Stimulated activated CD8-positive, alpha-beta memory T cell treated with anti-CD3 and anti-CD28 coated beads, Interleukin-12 subunit alpha, Interleukin-12 subunit beta, amount 100 ng/mL, for 4 hours (primary cell): ENCODE measurements at regions not wholly inside any gene's neighbourhood (a gene's known extent, or its start where the extent isn't known, plus 50 kb on each side); places are given as distances from the start of the nearest gene placed in this dataset.

Source experiments
- DNase-seq: peaks from one replicate; pipeline ENCODE4 v3.0.0-alpha.2; 2020; ENCODE audit warnings: low read depth

GRCh38 chr2:190809139-190809764 lies 71.4 kb upstream of the GLS start:
- no peak for DNase-seq

- no peak for DNase-seq
Measured at GRCh38 chr2:190809876-190810525, 70.6 kb upstream of the GLS start.

GRCh38 chr2:190810981-190811587 lies 69.5 kb upstream of the GLS start:
- DNase-seq, result no peak

- no peak for DNase-seq
Measured at GRCh38 chr2:190811811-190812210, 68.8 kb upstream of the GLS start.

GRCh38 chr2:190812506-190813294 lies 67.9 kb upstream of the GLS start:
- DNase-seq, result no peak

- no peak for DNase-seq
Measured at GRCh38 chr2:190815226-190815625, 65.4 kb upstream of the GLS start.

- no peak for DNase-seq
Measured at GRCh38 chr2:190817082-190817481, 63.5 kb upstream of the GLS start.

GRCh38 chr2:190819840-190820301 lies 60.8 kb upstream of the GLS start:
- DNase-seq, result no peak

- DNase-seq, result no peak
Measured at GRCh38 chr2:190820416-190820815, 60.2 kb upstream of the GLS start.

- no peak for DNase-seq
Measured at GRCh38 chr2:190822043-190822442, 58.6 kb upstream of the GLS start.

- no peak for DNase-seq
Measured at GRCh38 chr2:190827720-190828119, 52.9 kb upstream of the GLS start.

- DNase-seq, result no peak
Measured at GRCh38 chr2:190829642-190830041, 51.0 kb upstream of the GLS start.
